ENCODE measurements at regions not wholly inside any gene's neighbourhood (a gene's known extent, or its start where the extent isn't known, plus 50 kb on each side); places are given as distances from the start of the nearest gene placed in this dataset.

DNA sequence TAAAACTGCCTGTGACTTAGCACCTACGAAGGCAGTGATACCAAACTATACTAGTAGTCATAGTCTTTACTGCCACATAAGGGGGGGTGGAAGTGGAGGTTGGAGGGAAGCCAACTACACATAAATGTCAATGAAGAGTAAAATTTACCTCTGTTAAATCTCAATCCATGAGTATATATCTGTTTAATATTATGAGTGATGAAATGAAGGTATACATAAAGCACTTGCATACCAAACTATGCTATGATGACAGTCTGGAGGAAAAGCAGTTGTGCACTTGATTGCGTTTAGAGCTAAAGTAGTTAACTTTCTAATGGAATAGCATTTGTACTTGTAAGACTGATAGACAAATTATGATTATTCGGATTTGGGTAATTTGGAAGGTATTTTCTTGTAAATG, 129.2 kb upstream of the POU5F2 start:
- TF ChIP-seq, protein P1, sequence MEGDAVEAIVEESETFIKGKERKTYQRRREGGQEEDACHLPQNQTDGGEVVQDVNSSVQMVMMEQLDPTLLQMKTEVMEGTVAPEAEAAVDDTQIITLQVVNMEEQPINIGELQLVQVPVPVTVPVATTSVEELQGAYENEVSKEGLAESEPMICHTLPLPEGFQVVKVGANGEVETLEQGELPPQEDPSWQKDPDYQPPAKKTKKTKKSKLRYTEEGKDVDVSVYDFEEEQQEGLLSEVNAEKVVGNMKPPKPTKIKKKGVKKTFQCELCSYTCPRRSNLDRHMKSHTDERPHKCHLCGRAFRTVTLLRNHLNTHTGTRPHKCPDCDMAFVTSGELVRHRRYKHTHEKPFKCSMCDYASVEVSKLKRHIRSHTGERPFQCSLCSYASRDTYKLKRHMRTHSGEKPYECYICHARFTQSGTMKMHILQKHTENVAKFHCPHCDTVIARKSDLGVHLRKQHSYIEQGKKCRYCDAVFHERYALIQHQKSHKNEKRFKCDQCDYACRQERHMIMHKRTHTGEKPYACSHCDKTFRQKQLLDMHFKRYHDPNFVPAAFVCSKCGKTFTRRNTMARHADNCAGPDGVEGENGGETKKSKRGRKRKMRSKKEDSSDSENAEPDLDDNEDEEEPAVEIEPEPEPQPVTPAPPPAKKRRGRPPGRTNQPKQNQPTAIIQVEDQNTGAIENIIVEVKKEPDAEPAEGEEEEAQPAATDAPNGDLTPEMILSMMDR (IDR thresholded peaks at IDR 0.05): no peak
- DNase-seq (no peak), ATAC-seq (no peak)
- Histone ChIP-seq H3K4me3 (no peak overlapping the region), H3K36me3 (ENCODE audit: low read depth) (no peaks in the 10 kb centered on the region), H3K4me1 (ENCODE audit: low read depth) (no peaks in the 10 kb centered on the region), H3K9me3 (no peaks in the 10 kb centered on the region)
- intact Hi-C loops (cut with DNase I, micrococcal nuclease): no loop called here

DNA sequence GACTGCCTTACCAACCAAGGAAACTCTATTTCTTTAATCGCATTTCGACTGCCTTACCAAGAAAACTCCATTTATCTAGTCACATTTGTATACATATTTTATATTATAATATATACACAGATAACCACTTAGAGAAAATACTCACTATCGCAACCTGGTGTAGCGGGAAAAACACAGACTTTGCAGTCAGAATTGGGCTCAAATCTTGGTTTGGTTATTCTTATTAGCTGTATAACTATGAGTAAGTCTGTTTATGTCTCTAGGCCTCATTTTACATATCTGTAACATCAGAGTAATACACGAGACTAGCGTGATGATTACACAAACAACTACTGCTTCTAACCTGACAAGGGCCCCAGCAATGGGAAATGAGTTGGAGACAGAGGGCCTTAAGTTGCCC, 127.5 kb upstream of the POU5F2 start:
- TF ChIP-seq, protein P1 (IDR thresholded peaks at IDR 0.05): no peak
- DNase-seq (no peak), ATAC-seq (no peak)
- Histone ChIP-seq H3K9me3 (no peaks in the 10 kb centered on the region), H3K4me1 (ENCODE audit: low read depth) (no peaks in the 10 kb centered on the region), H3K4me3 (no peak overlapping the region), H3K36me3 (ENCODE audit: low read depth) (no peaks in the 10 kb centered on the region)
- intact Hi-C loops (cut with DNase I, micrococcal nuclease): no loop called here

DNA sequence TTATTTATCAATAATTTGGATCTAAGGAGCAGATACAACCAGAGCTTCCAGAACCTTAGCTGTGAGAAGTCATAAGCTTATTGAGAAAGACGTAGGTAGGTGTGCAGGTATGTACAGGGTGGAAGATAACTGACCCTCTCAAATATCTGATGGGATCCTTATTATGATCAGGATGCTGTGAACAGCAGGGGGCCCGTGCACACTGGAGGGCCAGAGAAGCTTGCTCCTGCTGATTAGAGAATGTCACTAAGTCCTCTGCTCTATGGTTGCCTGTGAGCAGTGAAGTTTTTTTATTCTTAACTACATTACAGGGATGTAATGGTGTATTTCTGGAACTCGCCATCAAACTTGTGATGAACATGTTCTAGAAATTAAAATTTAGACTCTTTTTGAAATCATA, 108.9 kb upstream of the POU5F2 start:
- no peaks in the 10 kb centered on the region for H3K9me3 ChIP-seq
- DNase-seq (no peak), ATAC-seq (no peak)
- H3K4me3 ChIP-seq: no peak overlapping the region
- H3K36me3 ChIP-seq (ENCODE audit: low read depth): no peaks in the 10 kb centered on the region
- no peaks in the 10 kb centered on the region for H3K4me1 ChIP-seq (ENCODE audit: low read depth)
- TF ChIP-seq, protein P1 (IDR thresholded peaks at IDR 0.05): no peak
- intact Hi-C loops (cut with DNase I, micrococcal nuclease): no loop called here

DNA sequence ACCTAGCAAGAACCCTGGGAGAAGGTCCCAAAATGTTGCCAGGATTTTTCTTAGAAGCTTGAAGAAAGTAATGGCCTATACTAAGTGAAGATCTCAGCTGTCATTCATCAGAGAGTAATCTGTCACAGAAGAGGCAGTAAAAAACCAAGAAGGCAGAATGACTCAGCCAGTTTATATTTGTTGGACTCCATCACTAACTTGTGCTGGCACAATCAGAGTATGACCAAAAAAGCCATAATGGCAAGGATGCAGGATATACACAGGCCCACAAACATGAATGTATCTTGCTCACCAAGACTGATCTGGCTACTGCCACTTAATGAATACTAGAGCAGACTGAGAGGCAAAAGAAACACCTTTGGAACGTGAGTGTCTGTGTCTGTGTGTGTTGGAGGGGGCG, 104.0 kb upstream of the POU5F2 start:
- H3K4me3 ChIP-seq: no peak overlapping the region
- no peaks in the 10 kb centered on the region for H3K4me1 ChIP-seq (ENCODE audit: low read depth)
- no peak for ATAC-seq
- H3K36me3 ChIP-seq (ENCODE audit: low read depth): no peaks in the 10 kb centered on the region
- TF ChIP-seq, protein P1 (IDR thresholded peaks at IDR 0.05): no peak
- no peak for DNase-seq
- intact Hi-C loops (cut with DNase I, micrococcal nuclease): no loop called here
- no peaks in the 10 kb centered on the region for H3K9me3 ChIP-seq

DNA sequence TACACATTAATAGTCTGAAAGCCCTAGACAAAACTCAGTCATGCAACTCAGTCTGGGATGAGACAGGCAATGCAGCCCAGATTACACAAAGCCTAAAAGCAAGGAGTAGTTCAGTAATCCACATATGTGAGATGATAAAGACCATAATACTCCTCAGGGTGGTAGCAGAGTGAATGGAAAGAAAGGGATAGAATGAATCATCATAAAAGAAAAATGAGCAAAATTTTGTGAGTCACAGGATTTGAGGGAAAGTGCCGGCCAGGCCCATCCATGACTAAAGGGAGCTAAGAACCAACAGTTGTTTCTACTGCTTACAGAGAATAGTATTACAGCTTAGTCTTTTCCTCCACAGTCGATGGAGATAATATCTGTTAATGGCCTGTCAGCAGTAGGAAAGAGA, 90.0 kb upstream of the POU5F2 start:
- DNase-seq: no peak
- H3K4me3 ChIP-seq: no peak overlapping the region
- TF ChIP-seq, protein P1 (IDR thresholded peaks at IDR 0.05): no peak
- ATAC-seq: no peak
- no peaks in the 10 kb centered on the region for H3K36me3 ChIP-seq (ENCODE audit: low read depth)
- intact Hi-C loops (cut with DNase I, micrococcal nuclease): no loop called here
- no peaks in the 10 kb centered on the region for H3K4me1 ChIP-seq (ENCODE audit: low read depth)
- no peaks in the 10 kb centered on the region for H3K9me3 ChIP-seq

DNA sequence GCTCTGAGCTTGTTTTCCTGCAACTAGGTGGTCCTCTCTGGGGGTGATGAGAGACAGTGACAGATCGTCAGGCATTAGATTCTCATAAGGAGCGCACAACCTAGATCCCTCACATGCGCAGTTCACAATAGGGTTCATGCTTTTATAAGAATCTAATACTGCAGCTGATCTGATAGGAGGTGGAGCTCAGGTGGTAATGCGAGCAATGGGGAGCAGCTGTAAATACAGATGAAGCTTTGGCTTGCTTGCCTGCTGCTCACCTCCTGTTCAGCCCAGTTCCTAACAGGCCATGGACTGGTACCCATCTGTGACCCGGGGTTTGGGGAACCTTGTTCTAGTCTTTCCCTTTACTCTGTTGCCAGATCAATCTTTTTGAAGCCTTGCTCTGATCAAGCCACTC, 89.5 kb upstream of the POU5F2 start:
- H3K4me1 ChIP-seq (ENCODE audit: low read depth): no peaks in the 10 kb centered on the region
- TF ChIP-seq, protein P1 (IDR thresholded peaks at IDR 0.05): no peak
- no peaks in the 10 kb centered on the region for H3K9me3 ChIP-seq
- no peak for ATAC-seq
- intact Hi-C loops (cut with DNase I, micrococcal nuclease): no loop called here
- H3K36me3 ChIP-seq (ENCODE audit: low read depth): no peaks in the 10 kb centered on the region
- H3K4me3 ChIP-seq: no peak overlapping the region
- no peak for DNase-seq

Data from mucosa of descending colon (tissue), 3 donors.